ENCODE measurements at regions not wholly inside any gene's neighbourhood (a gene's known extent, or its start where the extent isn't known, plus 50 kb on each side); places are given as distances from the start of the nearest gene placed in this dataset.
A peak's percentile ranks its signal among the peaks of the same experiment; 100 is the strongest.

GRCh38 chr13:79771493-79771892, 290.5 kb downstream of the NDFIP2 start:
- H3K27me3 Mint-ChIP-seq (ENCODE audit: unreplicated experiment), result no peaks in the 10 kb centered on the region
- H3K36me3 Mint-ChIP-seq (ENCODE audit: low read depth, unreplicated experiment), result no peaks in the 10 kb centered on the region
- H3K9me3 Mint-ChIP-seq (ENCODE audit: unreplicated experiment), result no peaks in the 10 kb centered on the region
- no peak for DNase-seq (ENCODE audit: low spot score)
- H3K27ac Mint-ChIP-seq (ENCODE audit: unreplicated experiment), result no peak overlapping the region
- TF ChIP-seq CTCF (IDR thresholded peaks at IDR 0.05; ENCODE audit: unreplicated experiment), result no peak
- H3K4me3 Mint-ChIP-seq (ENCODE audit: unreplicated experiment), result no peak overlapping the region
- no peaks in the 10 kb centered on the region for H3K4me1 Mint-ChIP-seq (ENCODE audit: unreplicated experiment)

DNA sequence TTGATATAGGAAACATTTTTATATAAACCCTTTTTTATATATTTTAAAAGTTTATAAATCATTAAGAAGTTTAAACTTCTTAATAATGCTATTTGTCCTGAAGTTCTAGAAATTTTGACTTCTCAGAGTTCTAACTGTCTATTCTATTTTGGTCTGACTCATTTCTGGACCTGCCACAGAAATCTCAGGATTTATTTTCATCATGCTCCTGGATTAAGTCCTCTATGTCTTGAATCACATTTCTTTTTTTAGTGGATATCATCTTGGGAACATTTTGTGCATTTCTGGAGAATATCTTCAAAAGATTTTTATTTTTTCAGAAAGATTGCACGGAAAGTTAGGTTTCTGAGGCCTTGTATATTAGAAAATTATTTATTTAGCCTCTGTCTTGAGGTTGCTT, 289.1 kb downstream of the NDFIP2 start:
- DNase-seq (ENCODE audit: low spot score), result no peak
- H3K36me3 Mint-ChIP-seq (ENCODE audit: low read depth, unreplicated experiment), result no peaks in the 10 kb centered on the region
- no peaks in the 10 kb centered on the region for H3K27me3 Mint-ChIP-seq (ENCODE audit: unreplicated experiment)
- no peak overlapping the region for H3K4me3 Mint-ChIP-seq (ENCODE audit: unreplicated experiment)
- no peaks in the 10 kb centered on the region for H3K9me3 Mint-ChIP-seq (ENCODE audit: unreplicated experiment)
- H3K4me1 Mint-ChIP-seq (ENCODE audit: unreplicated experiment), result no peaks in the 10 kb centered on the region
- no peak overlapping the region for H3K27ac Mint-ChIP-seq (ENCODE audit: unreplicated experiment)
- no peak for TF ChIP-seq CTCF (IDR thresholded peaks at IDR 0.05; ENCODE audit: unreplicated experiment)

- Mint-ChIP-seq H3K4me3 (ENCODE audit: unreplicated experiment) (no peak overlapping the region), H3K27ac (ENCODE audit: unreplicated experiment) (no peak overlapping the region), H3K4me1 (ENCODE audit: unreplicated experiment) (no peaks in the 10 kb centered on the region), H3K27me3 (ENCODE audit: unreplicated experiment) (no peaks in the 10 kb centered on the region), H3K36me3 (ENCODE audit: low read depth, unreplicated experiment) (no peaks in the 10 kb centered on the region), H3K9me3 (ENCODE audit: unreplicated experiment) (no peaks in the 10 kb centered on the region)
- no peak for TF ChIP-seq CTCF (IDR thresholded peaks at IDR 0.05; ENCODE audit: unreplicated experiment)
- no peak for DNase-seq (ENCODE audit: low spot score)
These were observed 286.2 kb downstream of the NDFIP2 start for GRCh38 chr13:79767126-79767525.

DNA sequence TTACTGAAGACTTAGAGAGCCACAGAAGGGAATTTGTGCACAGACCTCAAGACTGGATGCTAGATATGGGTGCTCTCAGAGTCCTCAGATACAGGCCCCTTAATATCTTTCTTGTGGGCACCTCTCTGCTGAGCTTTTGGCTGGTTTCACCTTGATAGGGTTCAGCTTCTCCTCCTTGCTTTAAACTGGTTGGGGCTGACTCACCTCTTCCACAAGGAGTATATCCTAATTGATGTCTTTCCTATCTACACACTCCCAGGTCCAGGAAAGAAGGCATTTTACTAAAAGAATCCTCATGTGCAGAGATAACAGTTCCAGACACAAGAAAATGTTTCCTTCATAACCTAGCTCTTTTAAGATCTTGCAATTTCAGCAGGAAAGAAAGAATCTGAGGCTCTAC, 284.4 kb downstream of the NDFIP2 start:
- no peak for DNase-seq (ENCODE audit: low spot score)
- Mint-ChIP-seq H3K27ac (ENCODE audit: unreplicated experiment) (no peak overlapping the region), H3K4me3 (ENCODE audit: unreplicated experiment) (no peak overlapping the region), H3K9me3 (ENCODE audit: unreplicated experiment) (no peaks in the 10 kb centered on the region), H3K36me3 (ENCODE audit: low read depth, unreplicated experiment) (no peaks in the 10 kb centered on the region), H3K4me1 (ENCODE audit: unreplicated experiment) (no peaks in the 10 kb centered on the region), H3K27me3 (ENCODE audit: unreplicated experiment) (no peaks in the 10 kb centered on the region)
- TF ChIP-seq CTCF (IDR thresholded peaks at IDR 0.05; ENCODE audit: unreplicated experiment), result no peak

- H3K27me3 Mint-ChIP-seq (ENCODE audit: unreplicated experiment), result no peaks in the 10 kb centered on the region
- no peak overlapping the region for H3K27ac Mint-ChIP-seq (ENCODE audit: unreplicated experiment)
- DNase-seq (ENCODE audit: low spot score), result peak; percentile 27
- no peaks in the 10 kb centered on the region for H3K9me3 Mint-ChIP-seq (ENCODE audit: unreplicated experiment)
- no peaks in the 10 kb centered on the region for H3K36me3 Mint-ChIP-seq (ENCODE audit: low read depth, unreplicated experiment)
- H3K4me1 Mint-ChIP-seq (ENCODE audit: unreplicated experiment), result peaks cover 10% of the 10 kb centered on the region
- TF ChIP-seq CTCF (IDR thresholded peaks at IDR 0.05; ENCODE audit: unreplicated experiment), result no peak
- H3K4me3 Mint-ChIP-seq (ENCODE audit: unreplicated experiment), result no peak overlapping the region
These were observed 269.1 kb downstream of the NDFIP2 start for GRCh38 chr13:79749984-79750551.

All from endothelial cell (in vitro differentiated cells).